HG03108 (cell line): ENCODE measurements at regions not wholly inside any gene's neighbourhood (a gene's known extent, or its start where the extent isn't known, plus 50 kb on each side); places are given as distances from the start of the nearest gene placed in this dataset.

ENCODE experiments used
- ATAC-seq: cut with Tn5 transposase; IDR thresholded peaks from one replicate; pipeline ENCODE4 v1.9.1; 2021; ENCODE audit warnings: moderate library complexity; ENCODE audit not compliant: unreplicated experiment

GRCh38 chr22:47564651-47565434 lies 802.4 kb downstream of the TBC1D22A start:
- no peak for ATAC-seq

DNA sequence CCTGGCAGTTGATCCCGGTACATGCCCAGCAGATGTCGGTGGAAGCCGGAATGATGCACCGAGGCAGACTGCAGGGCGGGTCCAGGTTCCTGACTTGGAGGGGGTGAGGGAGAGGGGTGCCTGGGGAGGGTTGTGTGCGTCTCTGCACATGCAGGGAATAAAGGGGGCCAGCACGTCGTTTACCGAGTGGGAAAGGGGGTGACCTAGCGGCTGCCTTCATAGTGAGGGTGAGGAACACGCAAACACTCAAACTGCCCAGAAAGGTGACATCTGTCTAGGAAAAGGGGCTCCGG lies 801.7 kb downstream of the TBC1D22A start:
- no peak for ATAC-seq

DNA sequence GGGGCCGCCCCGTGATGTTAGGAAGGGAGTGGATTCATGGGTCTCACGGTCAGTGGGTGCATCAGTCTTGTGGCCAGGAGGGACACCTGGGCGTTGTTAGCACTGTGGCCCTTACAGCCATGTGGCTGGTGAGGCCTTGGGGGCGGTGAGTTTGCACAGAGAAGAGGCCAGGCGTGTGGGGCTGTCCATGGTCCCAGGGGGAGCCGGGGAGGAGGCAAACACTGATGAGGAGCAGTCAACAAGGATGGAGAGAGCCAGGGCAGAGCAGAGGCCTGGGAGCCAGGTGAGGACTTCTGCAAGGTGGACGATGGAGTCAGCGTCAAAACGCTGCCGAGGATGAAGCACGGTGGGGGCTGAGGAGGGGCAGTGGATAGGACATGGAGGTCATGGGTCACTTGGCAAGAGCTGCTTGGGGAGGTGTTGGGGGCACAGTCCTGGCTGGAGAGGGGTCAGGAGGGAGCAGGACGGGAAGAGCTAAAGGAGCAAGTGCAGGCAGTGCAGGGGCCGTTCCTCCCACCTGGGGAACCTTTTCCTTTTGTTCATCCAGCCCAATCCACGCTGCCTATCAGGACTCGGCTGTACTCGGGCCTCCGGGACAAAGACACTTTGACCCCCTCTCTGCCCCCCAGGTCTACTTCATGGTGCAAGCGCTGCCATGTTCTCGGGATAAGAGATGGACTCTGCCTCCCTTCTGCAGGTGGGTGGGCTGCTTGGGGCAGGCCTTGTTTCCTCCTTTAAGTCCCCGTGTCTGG lies 801.1 kb downstream of the TBC1D22A start:
- no peak for ATAC-seq

- no peak for ATAC-seq
These were observed 799.3 kb downstream of the TBC1D22A start for GRCh38 chr22:47561766-47562165.

DNA sequence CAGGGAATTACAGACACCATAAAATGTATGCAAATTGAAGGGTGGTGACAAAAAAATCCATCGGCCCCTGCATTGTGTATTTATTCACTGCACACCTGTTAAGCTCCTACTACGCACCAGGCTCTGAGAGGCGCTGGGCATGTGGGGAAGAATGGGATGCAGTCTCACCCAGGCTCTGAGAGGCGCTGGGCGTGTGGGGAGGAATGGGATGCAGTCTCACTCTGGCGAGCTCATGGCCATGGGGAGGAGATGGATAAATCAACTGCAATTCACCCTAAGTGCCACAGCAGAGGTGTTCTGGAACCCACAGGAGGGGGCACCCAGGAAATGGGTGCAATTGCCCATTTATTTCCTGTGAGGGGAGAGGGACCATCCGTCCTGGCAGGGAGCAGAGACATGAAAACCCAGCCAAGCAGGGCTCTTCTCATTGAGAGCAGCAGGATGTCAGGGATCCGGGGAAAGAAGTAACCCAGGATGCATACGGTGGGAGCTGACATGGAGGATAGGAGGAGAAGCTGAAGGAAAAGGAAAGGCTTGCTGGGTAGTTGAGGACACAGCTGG lies 798.7 kb downstream of the TBC1D22A start:
- no peak for ATAC-seq

GRCh38 chr22:47558828-47559700 lies 796.6 kb downstream of the TBC1D22A start:
- ATAC-seq, result no peak

DNA sequence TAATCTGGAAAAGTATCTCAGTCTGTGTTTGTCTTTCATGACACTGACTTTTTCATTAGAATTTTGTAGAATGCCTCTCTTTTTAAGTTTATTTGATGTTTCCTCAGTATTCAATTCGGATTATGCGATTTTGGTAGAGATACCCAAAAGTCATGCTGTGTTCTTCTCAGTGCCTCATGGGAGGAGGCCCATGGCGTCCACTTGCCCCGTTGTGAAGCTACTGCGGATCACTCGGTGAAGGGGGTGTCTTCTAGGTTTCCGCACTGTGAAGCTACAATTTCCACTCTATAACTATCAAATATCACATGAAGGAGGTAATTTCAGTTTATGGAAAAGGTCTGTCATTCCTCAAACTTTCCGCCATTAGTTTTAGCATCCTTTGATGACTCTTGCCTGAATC lies 794.0 kb downstream of the TBC1D22A start:
- ATAC-seq, result no peak

- no peak for ATAC-seq
These were observed 791.0 kb downstream of the TBC1D22A start for GRCh38 chr22:47553436-47553835.

GRCh38 chr22:47552541-47553205 lies 790.2 kb downstream of the TBC1D22A start:
- no peak for ATAC-seq

- no peak for ATAC-seq
These were observed 789.6 kb downstream of the TBC1D22A start for GRCh38 chr22:47552024-47552423.

DNA sequence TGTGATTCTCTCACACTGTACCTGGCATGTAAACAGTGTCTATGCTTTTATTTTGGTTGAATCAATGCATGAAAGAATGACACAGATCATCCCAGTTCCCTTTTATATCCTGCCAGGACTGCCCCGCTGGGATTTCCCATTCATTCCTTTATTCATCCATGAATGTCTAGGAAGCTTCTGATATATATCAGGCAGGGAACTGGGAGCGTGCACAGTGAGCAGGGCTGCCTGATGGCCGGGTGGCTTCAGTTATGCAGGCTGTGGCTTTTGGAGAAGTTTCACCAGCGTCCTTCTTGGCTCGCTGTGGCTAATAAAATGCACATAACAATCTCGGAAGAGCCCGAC lies 789.0 kb downstream of the TBC1D22A start:
- ATAC-seq, result no peak

GRCh38 chr22:47550524-47551430 lies 788.3 kb downstream of the TBC1D22A start:
- no peak for ATAC-seq

- no peak for ATAC-seq
These were observed 787.4 kb downstream of the TBC1D22A start for GRCh38 chr22:47549741-47550340.

DNA sequence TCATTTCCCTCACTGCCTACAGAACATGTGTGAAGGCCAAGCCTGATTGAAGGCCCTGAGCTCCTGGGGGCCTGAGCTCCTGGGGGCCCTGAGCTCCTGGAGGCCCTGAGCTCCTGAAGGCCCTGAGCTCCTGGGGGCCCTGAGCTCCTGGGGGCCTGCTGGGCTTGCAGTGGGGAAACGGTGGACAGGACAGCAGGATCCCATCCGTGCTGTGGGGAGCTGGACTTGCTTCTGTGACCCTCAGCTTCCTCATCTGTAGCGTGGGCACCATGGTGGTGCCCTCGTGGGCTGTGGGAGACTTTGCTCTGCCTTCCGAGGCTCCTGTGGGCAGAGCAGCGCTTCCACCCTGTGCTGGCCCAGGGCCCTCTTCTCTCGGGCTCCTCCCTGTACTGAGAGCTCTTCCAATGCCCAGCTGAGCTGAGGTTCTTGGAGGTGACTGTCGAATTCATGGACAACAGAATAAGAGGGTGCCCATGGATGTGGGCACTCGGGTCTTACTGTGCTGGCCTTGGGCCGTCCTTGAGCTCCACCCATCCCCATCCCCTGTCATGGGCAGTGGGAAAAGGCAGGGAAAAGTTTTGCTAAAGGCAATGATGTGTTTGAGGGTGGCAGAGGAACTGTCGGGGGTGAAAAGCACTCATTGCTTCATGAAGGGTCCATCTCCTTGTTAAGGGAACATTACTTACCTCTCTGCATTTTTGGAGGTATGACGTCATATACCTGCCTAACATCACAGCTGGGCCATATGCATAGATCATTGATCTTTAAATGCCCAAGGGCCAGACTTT lies 786.7 kb downstream of the TBC1D22A start:
- no peak for ATAC-seq

DNA sequence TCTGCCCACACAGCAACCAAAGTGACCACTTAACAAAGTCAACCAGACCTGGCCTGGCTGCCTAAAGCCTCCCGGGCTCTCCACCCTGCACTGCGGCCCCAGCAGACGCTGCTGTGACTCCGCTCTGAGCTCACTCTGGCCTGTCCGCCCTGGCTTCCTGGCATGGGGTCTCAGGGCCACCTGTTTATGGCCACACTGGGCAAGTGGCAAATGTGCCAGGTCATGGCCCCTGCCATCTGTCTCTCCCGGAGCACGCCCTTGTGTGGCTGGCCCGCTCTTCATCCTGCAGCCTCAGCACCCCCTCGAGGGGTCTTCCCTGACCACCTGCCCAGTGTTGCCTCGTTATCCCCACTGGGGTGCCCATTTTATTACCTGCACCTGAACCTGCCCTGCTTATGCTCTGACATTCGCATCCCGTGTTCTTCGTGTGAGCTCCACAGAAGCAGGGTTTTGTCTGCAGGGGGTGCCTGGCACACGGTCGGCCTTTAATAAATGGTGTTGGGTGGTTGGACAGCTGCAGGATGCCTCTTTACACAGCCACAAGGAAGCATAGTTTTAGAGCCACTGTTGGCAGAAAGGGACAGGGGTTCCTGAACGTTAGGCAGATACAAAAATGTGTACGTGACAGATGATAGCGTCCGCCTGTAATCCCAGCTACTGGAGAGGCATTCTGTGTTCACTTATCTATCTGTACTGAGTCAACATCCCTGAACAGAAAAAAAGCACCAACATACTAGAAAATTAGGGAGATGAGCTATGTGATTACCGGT lies 785.6 kb downstream of the TBC1D22A start:
- ATAC-seq, result no peak

- ATAC-seq, result no peak
These were observed 784.8 kb downstream of the TBC1D22A start for GRCh38 chr22:47547239-47547661.

- ATAC-seq, result no peak
These were observed 782.2 kb downstream of the TBC1D22A start for GRCh38 chr22:47544696-47545095.

DNA sequence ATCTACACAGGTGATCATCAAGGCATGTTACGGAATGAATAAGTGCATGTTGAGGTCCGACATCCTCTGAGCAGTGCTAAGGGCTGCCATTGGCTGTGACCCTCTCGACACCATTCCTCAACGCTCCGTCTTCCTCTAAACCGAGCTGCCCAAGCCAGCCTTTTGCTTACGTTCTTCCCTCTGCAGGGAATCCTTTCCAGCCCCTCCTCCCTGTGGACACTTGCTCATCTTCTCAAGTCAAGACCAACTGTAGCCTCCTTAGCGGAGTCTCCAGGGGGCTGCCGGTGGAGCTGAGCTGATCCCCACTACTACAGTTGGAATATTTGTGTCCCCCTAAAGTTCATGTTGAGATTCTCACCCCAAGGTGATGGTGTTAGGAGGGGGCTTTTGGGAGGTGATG lies 781.0 kb downstream of the TBC1D22A start:
- ATAC-seq, result no peak
